ENCODE measurements at regions not wholly inside any gene's neighbourhood (a gene's known extent, or its start where the extent isn't known, plus 50 kb on each side); places are given as distances from the start of the nearest gene placed in this dataset.

DNA sequence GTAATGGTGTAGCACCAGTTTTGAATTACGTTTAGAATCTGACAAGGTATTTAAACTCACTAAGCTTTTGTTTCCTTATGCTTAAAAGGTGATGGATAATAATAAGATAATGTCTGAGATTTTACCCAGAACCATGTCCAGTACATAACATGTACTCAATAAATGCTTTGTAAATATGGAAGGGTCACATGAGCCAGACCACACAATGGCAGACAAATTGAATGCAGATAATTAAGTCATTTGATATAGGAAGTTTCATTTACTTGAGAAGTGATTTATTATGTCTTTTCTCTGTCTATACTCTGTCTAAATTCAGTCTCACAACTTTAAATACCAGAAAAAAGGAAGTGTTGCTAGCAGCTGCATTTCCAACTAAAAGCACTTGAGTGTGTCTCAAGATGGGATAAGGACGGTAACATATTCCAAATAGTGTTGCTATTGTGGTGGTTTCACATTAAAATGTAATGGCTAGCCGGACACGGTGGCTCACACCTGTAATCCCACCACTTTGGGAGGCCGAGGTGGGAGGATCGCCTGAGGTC lies 52.5 kb upstream of the DHX40 start:
- TF ChIP-seq EP300 (IDR thresholded peaks at IDR 0.05; ENCODE audit: borderline replicate concordance) (no peak), NFIC (IDR thresholded peaks at IDR 0.05) (no peak), FOXM1 (IDR thresholded peaks at IDR 0.05; ENCODE audit: borderline replicate concordance, low read depth) (no peak), RAD21 (IDR thresholded peaks at IDR 0.05; ENCODE audit: low read depth) (no peak), YY1 (IDR thresholded peaks at IDR 0.05; ENCODE audit: low read depth) (no peak), CEBPB (IDR thresholded peaks at IDR 0.05) (no peak), TEAD4 (IDR thresholded peaks at IDR 0.05) (no peak), CREB1 (IDR thresholded peaks at IDR 0.05; ENCODE audit: low read depth) (no peak), TAF1 (IDR thresholded peaks at IDR 0.05; ENCODE audit: low read depth) (no peak), TCF12 (IDR thresholded peaks at IDR 0.05; ENCODE audit: low read depth) (no peak)
- TF ChIP-seq, protein P1, sequence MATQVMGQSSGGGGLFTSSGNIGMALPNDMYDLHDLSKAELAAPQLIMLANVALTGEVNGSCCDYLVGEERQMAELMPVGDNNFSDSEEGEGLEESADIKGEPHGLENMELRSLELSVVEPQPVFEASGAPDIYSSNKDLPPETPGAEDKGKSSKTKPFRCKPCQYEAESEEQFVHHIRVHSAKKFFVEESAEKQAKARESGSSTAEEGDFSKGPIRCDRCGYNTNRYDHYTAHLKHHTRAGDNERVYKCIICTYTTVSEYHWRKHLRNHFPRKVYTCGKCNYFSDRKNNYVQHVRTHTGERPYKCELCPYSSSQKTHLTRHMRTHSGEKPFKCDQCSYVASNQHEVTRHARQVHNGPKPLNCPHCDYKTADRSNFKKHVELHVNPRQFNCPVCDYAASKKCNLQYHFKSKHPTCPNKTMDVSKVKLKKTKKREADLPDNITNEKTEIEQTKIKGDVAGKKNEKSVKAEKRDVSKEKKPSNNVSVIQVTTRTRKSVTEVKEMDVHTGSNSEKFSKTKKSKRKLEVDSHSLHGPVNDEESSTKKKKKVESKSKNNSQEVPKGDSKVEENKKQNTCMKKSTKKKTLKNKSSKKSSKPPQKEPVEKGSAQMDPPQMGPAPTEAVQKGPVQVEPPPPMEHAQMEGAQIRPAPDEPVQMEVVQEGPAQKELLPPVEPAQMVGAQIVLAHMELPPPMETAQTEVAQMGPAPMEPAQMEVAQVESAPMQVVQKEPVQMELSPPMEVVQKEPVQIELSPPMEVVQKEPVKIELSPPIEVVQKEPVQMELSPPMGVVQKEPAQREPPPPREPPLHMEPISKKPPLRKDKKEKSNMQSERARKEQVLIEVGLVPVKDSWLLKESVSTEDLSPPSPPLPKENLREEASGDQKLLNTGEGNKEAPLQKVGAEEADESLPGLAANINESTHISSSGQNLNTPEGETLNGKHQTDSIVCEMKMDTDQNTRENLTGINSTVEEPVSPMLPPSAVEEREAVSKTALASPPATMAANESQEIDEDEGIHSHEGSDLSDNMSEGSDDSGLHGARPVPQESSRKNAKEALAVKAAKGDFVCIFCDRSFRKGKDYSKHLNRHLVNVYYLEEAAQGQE (IDR thresholded peaks at IDR 0.05; ENCODE audit: low read depth), result no peak
- TF ChIP-seq, protein P2, sequence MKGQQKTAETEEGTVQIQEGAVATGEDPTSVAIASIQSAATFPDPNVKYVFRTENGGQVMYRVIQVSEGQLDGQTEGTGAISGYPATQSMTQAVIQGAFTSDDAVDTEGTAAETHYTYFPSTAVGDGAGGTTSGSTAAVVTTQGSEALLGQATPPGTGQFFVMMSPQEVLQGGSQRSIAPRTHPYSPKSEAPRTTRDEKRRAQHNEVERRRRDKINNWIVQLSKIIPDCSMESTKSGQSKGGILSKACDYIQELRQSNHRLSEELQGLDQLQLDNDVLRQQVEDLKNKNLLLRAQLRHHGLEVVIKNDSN (IDR thresholded peaks at IDR 0.05), result no peak
- TF ChIP-seq, protein P3, sequence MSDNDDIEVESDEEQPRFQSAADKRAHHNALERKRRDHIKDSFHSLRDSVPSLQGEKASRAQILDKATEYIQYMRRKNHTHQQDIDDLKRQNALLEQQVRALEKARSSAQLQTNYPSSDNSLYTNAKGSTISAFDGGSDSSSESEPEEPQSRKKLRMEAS (IDR thresholded peaks at IDR 0.05), result no peak
